ENCODE measurements at regions not wholly inside any gene's neighbourhood (a gene's known extent, or its start where the extent isn't known, plus 50 kb on each side); places are given as distances from the start of the nearest gene placed in this dataset.

DNA sequence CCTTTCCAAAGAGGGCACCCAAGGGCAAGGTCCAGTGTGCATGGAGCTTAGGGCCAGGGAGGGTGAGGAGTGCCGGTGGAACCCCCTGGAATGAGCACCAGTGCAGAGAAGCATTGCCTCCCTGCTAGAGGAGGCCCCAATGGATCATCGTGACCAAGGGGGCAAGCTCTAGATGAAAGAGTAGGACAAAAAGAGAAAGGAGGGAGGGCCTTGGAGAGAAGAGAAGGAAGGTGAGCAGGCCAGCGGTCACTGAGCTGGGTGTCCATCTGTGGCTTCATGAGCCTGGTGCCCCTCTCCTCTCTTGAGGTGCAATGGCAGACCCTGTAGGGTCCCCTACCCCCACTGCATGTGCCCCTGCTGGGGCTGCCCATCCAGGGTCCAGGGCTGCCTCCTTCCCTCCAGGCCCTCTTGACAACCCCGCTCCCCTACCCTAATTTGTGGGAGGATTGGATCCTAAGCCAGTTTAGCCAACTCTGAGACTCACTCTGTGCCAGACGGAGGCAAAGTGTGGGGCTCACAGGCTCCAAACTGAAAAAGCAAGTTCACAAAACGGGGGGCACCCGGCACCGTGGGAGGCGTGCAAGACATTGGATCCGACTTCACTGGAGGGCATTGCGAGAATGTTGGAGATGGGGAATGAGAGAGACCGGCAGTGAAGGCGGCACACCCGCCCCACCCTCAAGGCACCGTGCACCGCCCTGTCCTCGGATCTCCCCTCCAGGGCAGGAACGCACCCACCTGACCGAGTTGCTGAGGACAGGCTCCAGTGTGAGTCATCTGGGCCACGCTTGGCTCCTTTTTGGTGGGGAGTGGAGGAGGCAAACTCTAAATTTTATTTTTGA, 207.5 kb downstream of the KIF26A start:
- Histone ChIP-seq H3K4me1 (ENCODE audit: insufficient read depth, low read length) (no peaks in the 10 kb centered on the region), H3K36me3 (ENCODE audit: insufficient read depth, low read length) (no peaks in the 10 kb centered on the region), H3K4me3 (ENCODE audit: insufficient read depth, low read length) (no peak overlapping the region)

DNA sequence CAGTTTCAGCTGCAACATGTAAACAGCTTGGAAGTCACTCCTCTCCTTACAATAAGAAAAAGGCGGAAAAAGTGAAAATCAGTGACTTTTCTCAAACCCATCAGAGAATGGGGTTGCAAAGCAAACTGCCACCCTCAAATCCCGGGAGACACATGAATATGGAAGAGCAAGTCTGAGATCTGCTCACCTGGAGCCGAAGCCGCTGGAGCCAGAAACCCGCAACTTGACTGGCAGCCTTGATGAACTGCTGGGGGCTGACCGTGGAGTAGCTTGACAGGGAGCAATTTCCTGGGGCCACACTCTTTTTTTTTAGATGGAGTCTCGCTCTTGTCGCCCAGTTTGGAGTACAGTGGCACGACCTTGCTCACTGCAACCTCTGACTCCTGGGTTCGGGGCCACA, 208.2 kb downstream of the KIF26A start:
- Histone ChIP-seq H4K20me1 (ENCODE audit: insufficient read depth, low read length) (no peaks in the 10 kb centered on the region), H3K36me3 (ENCODE audit: insufficient read depth, low read length) (no peaks in the 10 kb centered on the region), H3K27me3 (ENCODE audit: insufficient read depth, low read length) (no peaks in the 10 kb centered on the region), H3K27ac (ENCODE audit: low read depth, low read length) (no peak overlapping the region), H3K4me3 (ENCODE audit: insufficient read depth, low read length) (no peak overlapping the region), H3K9me3 (ENCODE audit: low read depth, low read length) (no peaks in the 10 kb centered on the region), H3K79me2 (ENCODE audit: insufficient read depth, low read length) (no peaks in the 10 kb centered on the region), H3K4me2 (ENCODE audit: insufficient read depth, low read length) (no peak overlapping the region), H3K4me1 (ENCODE audit: insufficient read depth, low read length) (no peaks in the 10 kb centered on the region), H2AFZ (ENCODE audit: low read length) (no peak overlapping the region)
- TF ChIP-seq, protein P1, sequence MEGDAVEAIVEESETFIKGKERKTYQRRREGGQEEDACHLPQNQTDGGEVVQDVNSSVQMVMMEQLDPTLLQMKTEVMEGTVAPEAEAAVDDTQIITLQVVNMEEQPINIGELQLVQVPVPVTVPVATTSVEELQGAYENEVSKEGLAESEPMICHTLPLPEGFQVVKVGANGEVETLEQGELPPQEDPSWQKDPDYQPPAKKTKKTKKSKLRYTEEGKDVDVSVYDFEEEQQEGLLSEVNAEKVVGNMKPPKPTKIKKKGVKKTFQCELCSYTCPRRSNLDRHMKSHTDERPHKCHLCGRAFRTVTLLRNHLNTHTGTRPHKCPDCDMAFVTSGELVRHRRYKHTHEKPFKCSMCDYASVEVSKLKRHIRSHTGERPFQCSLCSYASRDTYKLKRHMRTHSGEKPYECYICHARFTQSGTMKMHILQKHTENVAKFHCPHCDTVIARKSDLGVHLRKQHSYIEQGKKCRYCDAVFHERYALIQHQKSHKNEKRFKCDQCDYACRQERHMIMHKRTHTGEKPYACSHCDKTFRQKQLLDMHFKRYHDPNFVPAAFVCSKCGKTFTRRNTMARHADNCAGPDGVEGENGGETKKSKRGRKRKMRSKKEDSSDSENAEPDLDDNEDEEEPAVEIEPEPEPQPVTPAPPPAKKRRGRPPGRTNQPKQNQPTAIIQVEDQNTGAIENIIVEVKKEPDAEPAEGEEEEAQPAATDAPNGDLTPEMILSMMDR (IDR thresholded peaks at IDR 0.05; ENCODE audit: extremely low read depth, low read depth, low read length) = no peak
- DNase-seq (ENCODE audit: insufficient read length, low spot score, missing footprints) = peak; percentile 45

More for the DNA sequence above, 207.5 kb downstream of the KIF26A start:
- H4K20me1 ChIP-seq (ENCODE audit: insufficient read depth, low read length) = no peaks in the 10 kb centered on the region
- no peaks in the 10 kb centered on the region for H3K27me3 ChIP-seq (ENCODE audit: insufficient read depth, low read length)
- peak; percentile 77 for DNase-seq (ENCODE audit: insufficient read length, low spot score, missing footprints)
- no peak overlapping the region for H2AFZ ChIP-seq (ENCODE audit: low read length)
- H3K4me2 ChIP-seq (ENCODE audit: insufficient read depth, low read length) = no peak overlapping the region
- TF ChIP-seq, protein P1 (IDR thresholded peaks at IDR 0.05; ENCODE audit: extremely low read depth, low read depth, low read length) = no peak
- H3K27ac ChIP-seq (ENCODE audit: low read depth, low read length) = no peak overlapping the region
- no peaks in the 10 kb centered on the region for H3K79me2 ChIP-seq (ENCODE audit: insufficient read depth, low read length)
- no peaks in the 10 kb centered on the region for H3K9me3 ChIP-seq (ENCODE audit: low read depth, low read length)

DNA sequence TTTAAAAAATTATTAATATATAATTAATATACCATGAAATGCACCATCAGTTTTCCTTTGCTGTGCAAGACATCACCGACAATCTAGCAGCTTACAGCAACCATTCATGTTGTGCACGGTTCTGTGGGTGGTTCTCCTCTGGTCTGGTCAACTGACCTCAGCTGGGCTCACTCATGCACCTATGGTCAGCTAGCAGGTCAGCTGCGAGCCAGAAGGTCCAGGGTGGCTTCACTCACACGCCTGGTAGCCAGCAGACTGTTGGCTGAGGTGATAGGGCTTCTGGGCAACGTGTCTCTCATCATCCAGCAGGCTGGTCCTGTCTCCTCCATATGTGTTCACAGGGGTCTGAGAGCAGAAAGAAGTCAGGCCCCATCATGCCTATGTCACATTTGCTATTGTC, 210.4 kb downstream of the KIF26A start:
- no peaks in the 10 kb centered on the region for H3K27me3 ChIP-seq (ENCODE audit: insufficient read depth, low read length)
- H3K4me3 ChIP-seq (ENCODE audit: insufficient read depth, low read length) = no peak overlapping the region
- no peak overlapping the region for H2AFZ ChIP-seq (ENCODE audit: low read length)
- no peak for DNase-seq (ENCODE audit: insufficient read length, low spot score, missing footprints)
- no peak overlapping the region for H3K4me2 ChIP-seq (ENCODE audit: insufficient read depth, low read length)
- no peaks in the 10 kb centered on the region for H3K79me2 ChIP-seq (ENCODE audit: insufficient read depth, low read length)
- no peaks in the 10 kb centered on the region for H4K20me1 ChIP-seq (ENCODE audit: insufficient read depth, low read length)
- H3K4me1 ChIP-seq (ENCODE audit: insufficient read depth, low read length) = no peaks in the 10 kb centered on the region
- TF ChIP-seq, protein P1 (IDR thresholded peaks at IDR 0.05; ENCODE audit: extremely low read depth, low read depth, low read length) = no peak
- H3K27ac ChIP-seq (ENCODE audit: low read depth, low read length) = no peak overlapping the region
- H3K9me3 ChIP-seq (ENCODE audit: low read depth, low read length) = no peaks in the 10 kb centered on the region
- no peaks in the 10 kb centered on the region for H3K36me3 ChIP-seq (ENCODE audit: insufficient read depth, low read length)

DNA sequence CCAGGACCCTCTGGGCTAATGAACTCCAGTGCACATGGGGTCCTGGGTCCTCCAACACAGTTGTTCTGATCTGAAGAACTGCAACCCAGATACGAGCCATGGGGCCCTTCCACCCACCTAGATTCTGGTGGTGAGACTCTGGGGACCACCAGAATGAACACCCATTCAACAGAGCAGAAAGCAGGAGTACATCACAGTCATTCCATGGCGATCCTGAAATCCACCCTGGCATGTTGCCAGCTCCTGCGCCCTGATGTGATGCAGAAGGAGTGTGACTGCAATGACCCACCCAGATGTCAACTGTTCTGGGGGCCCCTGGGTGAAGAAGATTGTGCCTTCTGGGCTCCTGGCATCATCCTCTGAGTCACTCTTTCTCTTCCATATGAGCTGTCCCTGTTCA, 211.6 kb downstream of the KIF26A start:
- peak; percentile 30 for DNase-seq (ENCODE audit: insufficient read length, low spot score, missing footprints)
- Histone ChIP-seq H3K4me1 (ENCODE audit: insufficient read depth, low read length) (no peaks in the 10 kb centered on the region), H3K27me3 (ENCODE audit: insufficient read depth, low read length) (no peaks in the 10 kb centered on the region), H3K9me3 (ENCODE audit: low read depth, low read length) (no peaks in the 10 kb centered on the region), H3K79me2 (ENCODE audit: insufficient read depth, low read length) (no peaks in the 10 kb centered on the region), H2AFZ (ENCODE audit: low read length) (no peak overlapping the region), H4K20me1 (ENCODE audit: insufficient read depth, low read length) (no peaks in the 10 kb centered on the region), H3K4me2 (ENCODE audit: insufficient read depth, low read length) (no peak overlapping the region), H3K36me3 (ENCODE audit: insufficient read depth, low read length) (no peaks in the 10 kb centered on the region), H3K27ac (ENCODE audit: low read depth, low read length) (no peak overlapping the region), H3K4me3 (ENCODE audit: insufficient read depth, low read length) (no peak overlapping the region)
- TF ChIP-seq, protein P1 (IDR thresholded peaks at IDR 0.05; ENCODE audit: extremely low read depth, low read depth, low read length) = no peak
